OCI-LY7 (cell line): ENCODE measurements at regions not wholly inside any gene's neighbourhood (a gene's known extent, or its start where the extent isn't known, plus 50 kb on each side); places are given as distances from the start of the nearest gene placed in this dataset.

Experiments used
- CTCF ChIP-seq: fragments of 200-600 bp; sonication (generic); conservative IDR thresholded peaks from 2 replicates; pipeline ENCODE4 v1.5.1; 2014; ENCODE audit warnings: mild to moderate bottlenecking, antibody characterized with exemption, low read length, moderate library complexity, mixed read lengths
- EZH2phosphoT487 ChIP-seq: fragments of 200-600 bp; sonication (generic); IDR thresholded peaks from 2 replicates; pipeline ENCODE4 v1.6.1; 2018; ENCODE audit warnings: low read depth, borderline replicate concordance, mild to moderate bottlenecking, mixed run types, antibody characterized with exemption, low read length, moderate library complexity, mixed read lengths

DNA sequence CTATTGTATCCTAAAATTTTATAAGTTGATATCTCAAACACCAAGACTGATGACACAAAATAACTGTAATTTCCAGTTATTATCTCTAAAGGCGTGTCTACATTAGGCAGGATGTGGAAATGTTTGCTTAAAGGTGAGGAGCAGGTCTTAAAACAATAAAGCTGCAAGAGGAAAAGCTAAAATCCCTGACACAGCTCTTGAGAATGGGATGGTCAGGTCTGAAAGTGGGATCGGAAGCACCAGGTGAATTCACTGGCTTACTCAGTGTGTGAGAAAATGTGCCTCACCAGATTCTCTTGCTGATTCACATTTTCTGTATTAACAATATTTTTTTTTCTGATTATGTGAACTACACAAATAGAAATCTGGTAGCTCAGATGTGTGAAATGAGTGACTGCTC lies 421.9 kb upstream of the ADAMTS5 start:
- TF ChIP-seq CTCF (no peak), EZH2phosphoT487 (no peak)
